ENCODE measurements at regions not wholly inside any gene's neighbourhood (a gene's known extent, or its start where the extent isn't known, plus 50 kb on each side); places are given as distances from the start of the nearest gene placed in this dataset.

GRCh38 chr7:22962775-22963350 lies 51.1 kb downstream of the HYCC1 start:
- DNase-seq (ENCODE audit: insufficient read length, low spot score) (no peak), FAIRE-seq (no peak)

- DNase-seq (ENCODE audit: insufficient read length, low spot score) (no peak), FAIRE-seq (no peak)
These were observed 55.2 kb downstream of the HYCC1 start for GRCh38 chr7:22958742-22959141.

GRCh38 chr7:22954251-22954650 lies 59.7 kb downstream of the HYCC1 start:
- DNase-seq (ENCODE audit: insufficient read length, low spot score): no peak
- no peak for FAIRE-seq

GRCh38 chr7:22952306-22953015 lies 61.5 kb downstream of the HYCC1 start:
- FAIRE-seq (no peak), DNase-seq (ENCODE audit: insufficient read length, low spot score) (no peak)

- DNase-seq (ENCODE audit: insufficient read length, low spot score) (no peak), FAIRE-seq (no peak)
These were observed 64.0 kb downstream of the HYCC1 start for GRCh38 chr7:22949944-22950343.

- DNase-seq (ENCODE audit: insufficient read length, low spot score): no peak
- no peak for FAIRE-seq
These were observed 64.7 kb downstream of the HYCC1 start for GRCh38 chr7:22949221-22949620.

- no peak for DNase-seq (ENCODE audit: insufficient read length, low spot score)
These were observed 65.2 kb downstream of the HYCC1 start for GRCh38 chr7:22948770-22949169.

GRCh38 chr7:22945584-22945983 lies 68.3 kb downstream of the HYCC1 start:
- FAIRE-seq (no peak), DNase-seq (ENCODE audit: insufficient read length, low spot score) (no peak)

More at GRCh38 chr7:22948770-22949169, 65.2 kb downstream of the HYCC1 start:
- no peak for FAIRE-seq

GRCh38 chr7:22944510-22944909 lies 69.4 kb downstream of the HYCC1 start:
- DNase-seq (ENCODE audit: insufficient read length, low spot score): no peak
- no peak for FAIRE-seq

- no peak for DNase-seq (ENCODE audit: insufficient read length, low spot score)
- no peak for FAIRE-seq
These were observed 69.9 kb downstream of the HYCC1 start for GRCh38 chr7:22944022-22944421.

- FAIRE-seq (no peak), DNase-seq (ENCODE audit: insufficient read length, low spot score) (no peak)
These were observed 71.7 kb downstream of the HYCC1 start for GRCh38 chr7:22942191-22942590.

GRCh38 chr7:22939842-22940241 lies 74.1 kb downstream of the HYCC1 start:
- DNase-seq (ENCODE audit: insufficient read length, low spot score) (no peak), FAIRE-seq (no peak)

GRCh38 chr7:22937946-22938345 lies 76.0 kb downstream of the HYCC1 start:
- no peak for DNase-seq (ENCODE audit: insufficient read length, low spot score)
- no peak for FAIRE-seq

GRCh38 chr7:22936246-22936645 lies 77.7 kb downstream of the HYCC1 start:
- DNase-seq (ENCODE audit: insufficient read length, low spot score) (no peak), FAIRE-seq (no peak)

GRCh38 chr7:22935269-22935668 lies 78.7 kb downstream of the HYCC1 start:
- DNase-seq (ENCODE audit: insufficient read length, low spot score): no peak
- no peak for FAIRE-seq

- FAIRE-seq: no peak
- DNase-seq (ENCODE audit: insufficient read length, low spot score): no peak
These were observed 79.4 kb downstream of the HYCC1 start for GRCh38 chr7:22934473-22935065.

GRCh38 chr7:22934023-22934422 lies 79.9 kb downstream of the HYCC1 start:
- FAIRE-seq: no peak
- DNase-seq (ENCODE audit: insufficient read length, low spot score): no peak

GRCh38 chr7:22932896-22933295 lies 81.0 kb downstream of the HYCC1 start:
- no peak for DNase-seq (ENCODE audit: insufficient read length, low spot score)
- FAIRE-seq: no peak

GRCh38 chr7:22931011-22931410 lies 82.9 kb downstream of the HYCC1 start:
- no peak for FAIRE-seq
- DNase-seq (ENCODE audit: insufficient read length, low spot score): no peak

- DNase-seq (ENCODE audit: insufficient read length, low spot score) (no peak), FAIRE-seq (no peak)
These were observed 91.6 kb downstream of the HYCC1 start for GRCh38 chr7:22922307-22922706.

GRCh38 chr7:22921386-22922086 lies 92.4 kb downstream of the HYCC1 start:
- FAIRE-seq (no peak), DNase-seq (ENCODE audit: insufficient read length, low spot score) (no peak)

GRCh38 chr7:22920672-22921071 lies 93.3 kb downstream of the HYCC1 start:
- DNase-seq (ENCODE audit: insufficient read length, low spot score): no peak
- FAIRE-seq: no peak
